ENCODE measurements at regions not wholly inside any gene's neighbourhood (a gene's known extent, or its start where the extent isn't known, plus 50 kb on each side); places are given as distances from the start of the nearest gene placed in this dataset.

DNA sequence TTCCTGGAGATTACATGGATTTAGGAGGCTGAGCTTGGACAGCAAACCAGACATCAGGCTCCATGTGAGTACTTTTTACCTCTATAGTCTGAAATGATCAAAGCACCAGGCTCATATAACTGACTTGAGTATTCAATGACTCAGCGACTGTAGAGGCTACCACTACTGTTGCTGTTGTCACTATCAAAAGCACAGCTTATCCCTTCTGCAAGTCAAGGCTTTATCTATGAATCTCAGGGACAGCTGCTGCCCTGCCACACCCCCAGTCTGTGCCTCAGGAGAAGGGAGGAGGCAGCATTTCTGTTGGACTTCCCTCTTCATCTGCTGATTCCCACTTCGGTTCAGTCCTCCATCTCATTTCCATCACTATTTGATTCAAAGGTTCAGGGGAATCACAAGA, 80.5 kb upstream of the CNR1 start:
- no peak for DNase-seq
- Histone ChIP-seq H3K27me3 (ENCODE audit: insufficient read depth, low read length) (no peaks in the 10 kb centered on the region), H3K27ac (ENCODE audit: low read depth, low read length) (no peak overlapping the region), H3K36me3 (ENCODE audit: insufficient read depth, low read length) (no peaks in the 10 kb centered on the region), H3K4me1 (ENCODE audit: insufficient read depth, low read length) (no peaks in the 10 kb centered on the region), H3K4me3 (ENCODE audit: low read length in 2 of 2) (no peak overlapping the region), H3K9me3 (ENCODE audit: control insufficient read depth in 1 of 2, low read length in 2 of 2) (no peaks in the 10 kb centered on the region)
- Mint-ChIP-seq H3K27me3 (peaks cover 2 to 3% of the 10 kb centered on the region in 2 donors), H3K4me3 (no peak overlapping the region), H3K4me1 (no peaks in the 10 kb centered on the region), H3K9me3 (peaks cover 0 to 7% (median 3%) of the 10 kb centered on the region in 8 donors), H3K36me3 (no peaks in the 10 kb centered on the region), H3K27ac (no peak overlapping the region)
- POLR2A ChIA-PET (ENCODE audit: partially characterized antibody), result no interaction called here
- CTCF ChIA-PET (ENCODE audit: partially characterized antibody), result no interaction called here
- intact Hi-C loops (cut with micrococcal nuclease), result no loop called here

DNA sequence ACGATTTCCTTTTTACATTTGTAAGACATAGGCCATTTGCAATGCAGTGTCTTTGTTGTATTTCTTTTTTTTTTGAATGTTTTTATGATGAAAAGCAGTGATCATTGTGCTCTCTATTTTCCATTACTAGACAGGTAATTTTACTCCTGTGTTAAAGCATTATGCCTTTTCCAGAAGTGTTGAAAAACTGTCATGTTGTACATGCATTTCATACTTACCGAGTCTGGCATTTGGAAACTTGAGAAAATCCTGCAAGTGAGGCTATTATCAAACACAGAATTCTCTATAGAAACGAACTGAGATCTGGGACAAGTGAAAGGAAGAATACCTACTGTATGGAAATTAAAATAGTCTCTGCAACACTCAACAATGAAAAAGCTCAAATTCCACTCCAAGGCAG, 78.6 kb upstream of the CNR1 start:
- Histone ChIP-seq H3K27me3 (ENCODE audit: insufficient read depth, low read length) (no peaks in the 10 kb centered on the region), H3K4me3 (ENCODE audit: low read length in 2 of 2) (no peak overlapping the region), H3K27ac (ENCODE audit: low read depth, low read length) (no peak overlapping the region), H3K9me3 (ENCODE audit: control insufficient read depth in 1 of 2, low read length in 2 of 2) (no peaks in the 10 kb centered on the region), H3K36me3 (ENCODE audit: insufficient read depth, low read length) (no peaks in the 10 kb centered on the region), H3K4me1 (ENCODE audit: insufficient read depth, low read length) (no peaks in the 10 kb centered on the region)
- Mint-ChIP-seq H3K27ac (no peak overlapping the region), H3K4me1 (no peaks in the 10 kb centered on the region), H3K9me3 (peaks cover 0 to 12% (median 3%) of the 10 kb centered on the region in 8 donors), H3K36me3 (no peaks in the 10 kb centered on the region), H3K4me3 (no peak overlapping the region), H3K27me3 (no peaks in the 10 kb centered on the region)
- no peak for DNase-seq
- POLR2A ChIA-PET (ENCODE audit: partially characterized antibody), result no interaction called here
- intact Hi-C loops (cut with micrococcal nuclease), result no loop called here
- CTCF ChIA-PET (ENCODE audit: partially characterized antibody), result no interaction called here

- no peak overlapping the region for H3K4me3 ChIP-seq (ENCODE audit: low read length in 2 of 2)
- CTCF ChIA-PET (ENCODE audit: partially characterized antibody), result no interaction called here
Measured at GRCh38 chr6:88238901-88239300, 72.8 kb upstream of the CNR1 start.

GRCh38 chr6:88238065-88238464, 71.9 kb upstream of the CNR1 start:
- no peak overlapping the region for H3K27ac Mint-ChIP-seq
- H3K27me3 Mint-ChIP-seq, result no peaks in the 10 kb centered on the region
- H3K27ac ChIP-seq (ENCODE audit: low read depth, low read length), result no peak overlapping the region
- DNase-seq, result peak in 2 of 5 donors; percentile 1 to 9
- no peak overlapping the region for H3K4me3 ChIP-seq (ENCODE audit: low read length in 2 of 2)
- H3K4me1 Mint-ChIP-seq, result no peaks in the 10 kb centered on the region
- H3K4me3 Mint-ChIP-seq, result no peak overlapping the region
- H3K9me3 Mint-ChIP-seq, result peaks cover 0 to 12% (median 5%) of the 10 kb centered on the region in 8 donors
- intact Hi-C loops (cut with micrococcal nuclease), result loop anchor here (2.0 kb wide), 1 partner anchor 307 kb away; no protein-coding TSS in a partner anchor
- H3K27me3 ChIP-seq (ENCODE audit: insufficient read depth, low read length), result no peaks in the 10 kb centered on the region
- ChIA-PET CTCF (ENCODE audit: partially characterized antibody) (interaction anchor here (1.6 kb wide), 1 partner anchor 845 kb away, joined by 6 read pairs; no protein-coding TSS in a partner anchor), POLR2A (ENCODE audit: partially characterized antibody) (no interaction called here)
- H3K4me1 ChIP-seq (ENCODE audit: insufficient read depth, low read length), result no peaks in the 10 kb centered on the region
- H3K9me3 ChIP-seq (ENCODE audit: control insufficient read depth in 1 of 2, low read length in 2 of 2), result no peaks in the 10 kb centered on the region
- H3K36me3 ChIP-seq (ENCODE audit: insufficient read depth, low read length), result no peaks in the 10 kb centered on the region
- H3K36me3 Mint-ChIP-seq, result no peaks in the 10 kb centered on the region

More at GRCh38 chr6:88238901-88239300, 72.8 kb upstream of the CNR1 start:
- intact Hi-C loops (cut with micrococcal nuclease), result loop anchor here (2.0 kb wide), 1 partner anchor 308 kb away; no protein-coding TSS in a partner anchor
- no peaks in the 10 kb centered on the region for H3K4me1 ChIP-seq (ENCODE audit: insufficient read depth, low read length)
- POLR2A ChIA-PET (ENCODE audit: partially characterized antibody), result no interaction called here
- no peaks in the 10 kb centered on the region for H3K9me3 ChIP-seq (ENCODE audit: control insufficient read depth in 1 of 2, low read length in 2 of 2)
- H3K36me3 ChIP-seq (ENCODE audit: insufficient read depth, low read length), result no peaks in the 10 kb centered on the region
- no peaks in the 10 kb centered on the region for H3K27me3 Mint-ChIP-seq
- H3K4me3 Mint-ChIP-seq, result no peak overlapping the region
- no peaks in the 10 kb centered on the region for H3K4me1 Mint-ChIP-seq
- DNase-seq, result no peak
- no peak overlapping the region for H3K27ac Mint-ChIP-seq
- peaks cover 0 to 12% (median 4%) of the 10 kb centered on the region in 8 donors for H3K9me3 Mint-ChIP-seq
- H3K36me3 Mint-ChIP-seq, result no peaks in the 10 kb centered on the region
- no peaks in the 10 kb centered on the region for H3K27me3 ChIP-seq (ENCODE audit: insufficient read depth, low read length)
- H3K27ac ChIP-seq (ENCODE audit: low read depth, low read length), result no peak overlapping the region

DNA sequence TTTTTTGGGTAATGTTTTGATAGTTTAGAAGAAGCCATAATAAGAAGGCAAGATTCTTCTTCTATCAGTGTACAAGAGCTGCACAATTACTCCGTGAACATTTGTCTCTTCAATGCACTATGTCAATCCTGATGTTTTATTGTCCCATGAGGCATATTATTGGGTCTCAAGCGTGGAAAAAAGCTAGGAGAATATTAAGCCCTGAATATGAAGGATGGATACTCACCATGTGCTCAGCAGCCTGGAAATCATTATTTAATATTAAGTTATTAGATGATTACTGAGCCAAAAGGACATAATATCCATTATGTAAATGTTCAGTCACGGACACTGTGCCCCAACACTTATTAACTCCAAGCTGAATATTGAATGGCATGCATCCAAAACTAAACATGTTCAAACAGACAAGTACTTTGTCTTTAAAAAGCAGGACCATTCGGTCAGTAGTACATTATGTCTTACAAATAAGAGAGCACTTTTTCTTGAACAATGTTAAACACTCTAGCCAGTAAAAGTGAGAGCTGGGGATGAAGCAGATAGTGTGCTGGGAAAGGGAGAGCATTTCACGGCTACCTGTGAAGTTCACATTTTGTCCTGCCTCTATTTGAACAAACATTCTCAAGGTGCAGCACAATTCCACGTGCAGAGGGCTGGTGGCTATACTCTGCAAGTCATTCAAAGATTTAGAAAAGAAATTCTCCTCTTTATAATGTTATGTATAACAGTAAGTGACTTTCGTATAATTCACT, 70.6 kb upstream of the CNR1 start:
- peaks cover 0 to 18% (median 14%) of the 10 kb centered on the region in 8 donors for H3K9me3 Mint-ChIP-seq
- intact Hi-C loops (cut with micrococcal nuclease), result no loop called here
- Histone ChIP-seq H3K4me3 (ENCODE audit: low read length in 2 of 2) (no peak overlapping the region), H3K9me3 (ENCODE audit: control insufficient read depth in 1 of 2, low read length in 2 of 2) (no peaks in the 10 kb centered on the region), H3K27me3 (ENCODE audit: insufficient read depth, low read length) (no peaks in the 10 kb centered on the region), H3K27ac (ENCODE audit: low read depth, low read length) (no peak overlapping the region), H3K4me1 (ENCODE audit: insufficient read depth, low read length) (no peaks in the 10 kb centered on the region), H3K36me3 (ENCODE audit: insufficient read depth, low read length) (no peaks in the 10 kb centered on the region)
- H3K4me3 Mint-ChIP-seq, result no peak overlapping the region
- CTCF ChIA-PET (ENCODE audit: partially characterized antibody), result interaction anchor here (1.6 kb wide), 1 partner anchor 844 kb away, joined by 6 read pairs; no protein-coding TSS in a partner anchor
- H3K27ac Mint-ChIP-seq, result no peak overlapping the region
- no peaks in the 10 kb centered on the region for H3K4me1 Mint-ChIP-seq
- POLR2A ChIA-PET (ENCODE audit: partially characterized antibody), result no interaction called here
- no peak for DNase-seq
- H3K27me3 Mint-ChIP-seq, result no peaks in the 10 kb centered on the region
- H3K36me3 Mint-ChIP-seq, result no peaks in the 10 kb centered on the region

GRCh38 chr6:88232753-88233152, 66.6 kb upstream of the CNR1 start:
- Mint-ChIP-seq H3K36me3 (no peaks in the 10 kb centered on the region), H3K4me3 (no peak overlapping the region), H3K9me3 (peaks cover 0 to 39% (median 37%) of the 10 kb centered on the region in 8 donors), H3K4me1 (no peaks in the 10 kb centered on the region), H3K27me3 (no peaks in the 10 kb centered on the region), H3K27ac (no peak overlapping the region)
- CTCF ChIA-PET (ENCODE audit: partially characterized antibody), result no interaction called here
- H3K27me3 ChIP-seq (ENCODE audit: insufficient read depth, low read length), result no peaks in the 10 kb centered on the region
- H3K27ac ChIP-seq (ENCODE audit: low read depth, low read length), result no peak overlapping the region
- no peaks in the 10 kb centered on the region for H3K36me3 ChIP-seq (ENCODE audit: insufficient read depth, low read length)
- POLR2A ChIA-PET (ENCODE audit: partially characterized antibody), result no interaction called here
- H3K9me3 ChIP-seq (ENCODE audit: control insufficient read depth in 1 of 2, low read length in 2 of 2), result no peaks in the 10 kb centered on the region
- intact Hi-C loops (cut with micrococcal nuclease), result no loop called here
- no peaks in the 10 kb centered on the region for H3K4me1 ChIP-seq (ENCODE audit: insufficient read depth, low read length)
- no peak for DNase-seq
- H3K4me3 ChIP-seq (ENCODE audit: low read length in 2 of 2), result no peak overlapping the region

GRCh38 chr6:88223298-88223697, 57.2 kb upstream of the CNR1 start:
- H3K9me3 ChIP-seq (ENCODE audit: control insufficient read depth in 1 of 2, low read length in 2 of 2), result no peaks in the 10 kb centered on the region
- no peaks in the 10 kb centered on the region for H3K36me3 Mint-ChIP-seq
- no peak overlapping the region for H3K27ac Mint-ChIP-seq
- H3K27me3 ChIP-seq (ENCODE audit: insufficient read depth, low read length), result no peaks in the 10 kb centered on the region
- CTCF ChIA-PET (ENCODE audit: partially characterized antibody), result no interaction called here
- no peak overlapping the region for H3K4me3 ChIP-seq (ENCODE audit: low read length in 2 of 2)
- no peak overlapping the region for H3K27ac ChIP-seq (ENCODE audit: low read depth, low read length)
- H3K4me1 ChIP-seq (ENCODE audit: insufficient read depth, low read length), result no peaks in the 10 kb centered on the region
- no peak overlapping the region for H3K4me3 Mint-ChIP-seq
- peaks cover 6% of the 10 kb centered on the region in 2 donors for H3K27me3 Mint-ChIP-seq
- H3K36me3 ChIP-seq (ENCODE audit: insufficient read depth, low read length), result no peaks in the 10 kb centered on the region
- DNase-seq, result no peak
- H3K9me3 Mint-ChIP-seq, result peaks cover 0 to 10% (median 2%) of the 10 kb centered on the region in 8 donors
- POLR2A ChIA-PET (ENCODE audit: partially characterized antibody), result no interaction called here
- H3K4me1 Mint-ChIP-seq, result no peaks in the 10 kb centered on the region
- intact Hi-C loops (cut with micrococcal nuclease), result no loop called here

Data from CD4-positive, alpha-beta memory T cell (primary cell).